Mesenchymal stem cell (in vitro differentiated cells and primary cell): ENCODE measurements at regions not wholly inside any gene's neighbourhood (a gene's known extent, or its start where the extent isn't known, plus 50 kb on each side); places are given as distances from the start of the nearest gene placed in this dataset.

ENCODE experiments used
- DNase-seq: peaks from one replicate; pipeline ENCODE4 v3.0.0-alpha.2; 2013
- H2AFZ ChIP-seq: one replicate; pipeline ENCODE4 v1.6.1; 2013; ENCODE audit warnings: low read depth, mild to moderate bottlenecking, control low read depth, inconsistent platforms, low read length, moderate library complexity
- H2AK5ac ChIP-seq: 2 replicates; pipeline ENCODE4 v1.6.1; 2013; ENCODE audit warnings: low read length, moderate library complexity, mild to moderate bottlenecking, inconsistent platforms; ENCODE audit not compliant: severe bottlenecking
- H2BK120ac ChIP-seq: one replicate; pipeline ENCODE4 v1.6.1; 2013; ENCODE audit warnings: low read depth, mild to moderate bottlenecking, inconsistent platforms, low read length, moderate library complexity
- H2BK12ac ChIP-seq, 2 experiments: one replicate each; pipeline ENCODE4 v1.6.1; 2013; ENCODE audit warnings: inconsistent platforms in 2 of 2, low read length in 2 of 2, mild to moderate bottlenecking in 2 of 2, moderate library complexity in 2 of 2, control low read depth in 1 of 2
- H2BK15ac ChIP-seq: one replicate; pipeline ENCODE4 v1.6.1; 2013; ENCODE audit warnings: mild to moderate bottlenecking, low read depth, inconsistent platforms; ENCODE audit not compliant: poor library complexity, severe bottlenecking
- H2BK5ac ChIP-seq: 2 replicates; pipeline ENCODE4 v1.6.1; 2013; ENCODE audit warnings: low read depth, mild to moderate bottlenecking, low read length, control low read depth, inconsistent platforms; ENCODE audit not compliant: poor library complexity, severe bottlenecking
- H3K14ac ChIP-seq, 2 experiments: one replicate each; pipeline ENCODE4 v1.6.1; 2013; ENCODE audit warnings: inconsistent platforms in 2 of 2, low read length in 2 of 2, control low read depth in 1 of 2, mild to moderate bottlenecking in 1 of 2, moderate library complexity in 1 of 2
- H3K18ac ChIP-seq, 2 experiments: one replicate each; pipeline ENCODE4 v1.6.1; 2013; ENCODE audit warnings: inconsistent platforms in 2 of 2, low read length in 2 of 2, control low read depth in 1 of 2, low read depth in 1 of 2, mild to moderate bottlenecking in 1 of 2
- H3K23ac ChIP-seq, 2 experiments: one replicate each; pipeline ENCODE4 v1.6.1; 2013; ENCODE audit warnings: inconsistent platforms in 2 of 2, low read length in 2 of 2, mild to moderate bottlenecking in 2 of 2, moderate library complexity in 2 of 2, control low read depth in 1 of 2
- H3K27ac ChIP-seq: 2 replicates; pipeline ENCODE4 v1.5.1; 2013; ENCODE audit warnings: mild to moderate bottlenecking, moderate library complexity, low read length, control low read depth, inconsistent platforms; ENCODE audit not compliant: poor library complexity, severe bottlenecking
- H3K27me3 ChIP-seq, 2 experiments: 2 replicates each; pipeline versions ENCODE4 v1.6.1 to v1.7.0; 2013; ENCODE audit warnings: low read length in 2 of 2, mild to moderate bottlenecking in 2 of 2, moderate library complexity in 2 of 2, control low read depth in 1 of 2, inconsistent platforms in 1 of 2; ENCODE audit not compliant: control insufficient read depth in 1 of 2, insufficient read depth in 1 of 2
- H3K36me3 ChIP-seq, 2 experiments: 2 replicates each; pipeline versions ENCODE4 v1.6.1 to v1.7.0; 2013; ENCODE audit warnings: low read length in 2 of 2, control low read depth in 1 of 2, inconsistent platforms in 1 of 2, low read depth in 1 of 2, mild to moderate bottlenecking in 1 of 2; ENCODE audit not compliant: insufficient read depth in 2 of 2, control insufficient read depth in 1 of 2
- H3K4ac ChIP-seq, 2 experiments: one replicate each; pipeline ENCODE4 v1.6.1; 2013; ENCODE audit warnings: inconsistent platforms in 2 of 2, low read length in 2 of 2, mild to moderate bottlenecking in 2 of 2, moderate library complexity in 2 of 2, control low read depth in 1 of 2, low read depth in 1 of 2
- H3K4me1 ChIP-seq: 2 replicates; pipeline ENCODE4 v1.6.1; 2013; ENCODE audit warnings: low read depth, low read length, control low read depth; ENCODE audit not compliant: control insufficient read depth, insufficient read depth
- H3K4me2 ChIP-seq: 2 replicates; pipeline ENCODE4 v1.6.1; 2013; ENCODE audit warnings: low read length, mild to moderate bottlenecking, inconsistent platforms; ENCODE audit not compliant: poor library complexity, severe bottlenecking
- H3K4me3 ChIP-seq, 2 experiments: 2 replicates each; pipeline versions ENCODE4 v1.5.1 to v1.7.0; 2013; ENCODE audit warnings: low read length in 2 of 2, mild to moderate bottlenecking in 2 of 2, control low read depth in 1 of 2, low read depth in 1 of 2; ENCODE audit not compliant: insufficient read depth in 1 of 2
- H3K79me1 ChIP-seq: replicated peaks from 2 replicates; pipeline ENCODE4 v1.6.1; 2013; ENCODE audit warnings: mild to moderate bottlenecking, control low read depth, low read length, inconsistent platforms; ENCODE audit not compliant: poor library complexity, severe bottlenecking
- H3K9ac ChIP-seq: 2 replicates; pipeline ENCODE4 v1.7.0; 2013; ENCODE audit warnings: mild to moderate bottlenecking, low read length, moderate library complexity
- H3K9me3 ChIP-seq: 2 replicates; pipeline ENCODE4 v1.7.0; 2013; ENCODE audit warnings: mild to moderate bottlenecking, low read length; ENCODE audit not compliant: control insufficient read depth
- H4K8ac ChIP-seq: one replicate; pipeline ENCODE4 v1.6.1; 2013; ENCODE audit warnings: inconsistent platforms, mild to moderate bottlenecking, low read length, moderate library complexity
- H4K91ac ChIP-seq: one replicate; pipeline ENCODE4 v1.6.1; 2013; ENCODE audit warnings: mild to moderate bottlenecking, low read length, inconsistent platforms
- WGBS: methylation state at CpG from one replicate; pipeline ENCODE4 v1.1.7; 2013; ENCODE audit warnings: mixed read lengths; 5-methylcytosine and 5-hydroxymethylcytosine counted together

- Histone ChIP-seq H2AK5ac (no peak overlapping the region), H3K36me3 (no peaks in the 10 kb centered on the region), H4K8ac (no peak overlapping the region), H3K27ac (no peak overlapping the region), H3K9ac (no peak overlapping the region), H2AFZ (no peak overlapping the region), H3K14ac (no peak overlapping the region), H4K91ac (no peak overlapping the region), H3K4me1 (no peaks in the 10 kb centered on the region), H3K79me1 (no peaks in the 10 kb centered on the region), H3K4me3 (no peak overlapping the region), H2BK15ac (no peak overlapping the region), H2BK5ac (no peak overlapping the region), H3K4me2 (no peak overlapping the region), H2BK12ac (no peak overlapping the region), H3K9me3 (peaks cover 2% of the 10 kb centered on the region), H3K23ac (no peak overlapping the region), H3K4ac (no peak overlapping the region), H2BK120ac (no peak overlapping the region), H3K27me3 (no peaks in the 10 kb centered on the region), H3K18ac (no peak overlapping the region)
- DNase-seq: no peak
- no CpG with 5 or more reads among the region's 3 CpGs for WGBS
Measured at GRCh38 chr4:171599628-171600027, 213.6 kb upstream of the GALNTL6 start.

GRCh38 chr4:171594293-171594692 is 218.9 kb upstream of the GALNTL6 start:
- Histone ChIP-seq H3K27me3 (no peaks in the 10 kb centered on the region), H3K18ac (no peak overlapping the region), H2BK12ac (no peak overlapping the region), H3K4me2 (no peak overlapping the region), H2BK15ac (no peak overlapping the region), H4K91ac (no peak overlapping the region), H3K9ac (no peak overlapping the region), H3K23ac (no peak overlapping the region), H3K4me1 (no peaks in the 10 kb centered on the region), H3K9me3 (peaks cover 2% of the 10 kb centered on the region), H4K8ac (no peak overlapping the region), H3K36me3 (no peaks in the 10 kb centered on the region), H3K4ac (no peak overlapping the region), H3K14ac (no peak overlapping the region), H2BK120ac (no peak overlapping the region), H2AK5ac (no peak overlapping the region), H3K79me1 (no peaks in the 10 kb centered on the region), H3K4me3 (no peak overlapping the region), H2BK5ac (no peak overlapping the region), H3K27ac (no peak overlapping the region), H2AFZ (no peak overlapping the region)
- 62% methylated on average over 4 of the region's 4 CpGs for WGBS
- no peak for DNase-seq

- no peaks in the 10 kb centered on the region for H3K36me3 ChIP-seq
- H3K9ac ChIP-seq: no peak overlapping the region
- no peak overlapping the region for H2BK120ac ChIP-seq
- no peaks in the 10 kb centered on the region for H3K27me3 ChIP-seq
- no peaks in the 10 kb centered on the region for H3K4me1 ChIP-seq
- H4K8ac ChIP-seq: no peak overlapping the region
- H2BK5ac ChIP-seq: no peak overlapping the region
- H3K18ac ChIP-seq: no peak overlapping the region
- H4K91ac ChIP-seq: no peak overlapping the region
- peaks cover 1% of the 10 kb centered on the region for H3K9me3 ChIP-seq
- H2AK5ac ChIP-seq: no peak overlapping the region
- no peak overlapping the region for H3K23ac ChIP-seq
- H2AFZ ChIP-seq: no peak overlapping the region
- no peak overlapping the region for H3K4ac ChIP-seq
- H3K4me2 ChIP-seq: no peak overlapping the region
- H3K14ac ChIP-seq: no peak overlapping the region
- H3K27ac ChIP-seq: no peak overlapping the region
- no peak overlapping the region for H2BK12ac ChIP-seq
- 41% methylated on average over 1 of the region's 2 CpGs for WGBS
- no peak for DNase-seq
- no peaks in the 10 kb centered on the region for H3K79me1 ChIP-seq
- H2BK15ac ChIP-seq: no peak overlapping the region
- H3K4me3 ChIP-seq: no peak overlapping the region
Measured at GRCh38 chr4:171590716-171591115, 222.5 kb upstream of the GALNTL6 start.

- 93% methylated on average over 3 of the region's 5 CpGs for WGBS
Measured at GRCh38 chr4:171588764-171589163, 224.4 kb upstream of the GALNTL6 start.

More at GRCh38 chr4:171588764-171589163, 224.4 kb upstream of the GALNTL6 start:
- Histone ChIP-seq H2BK120ac (no peak overlapping the region), H3K4me2 (no peak overlapping the region), H2BK5ac (no peak overlapping the region), H3K4me3 (no peak overlapping the region), H3K14ac (no peak overlapping the region), H3K4me1 (no peaks in the 10 kb centered on the region), H3K27ac (no peak overlapping the region), H3K36me3 (no peaks in the 10 kb centered on the region), H2BK12ac (no peak overlapping the region), H4K8ac (no peak overlapping the region), H3K79me1 (no peaks in the 10 kb centered on the region), H2AFZ (no peak overlapping the region), H3K9me3 (no peaks in the 10 kb centered on the region), H3K23ac (no peak overlapping the region), H2AK5ac (no peak overlapping the region), H3K18ac (no peak overlapping the region), H3K9ac (no peak overlapping the region), H3K4ac (no peak overlapping the region), H2BK15ac (no peak overlapping the region), H3K27me3 (no peaks in the 10 kb centered on the region), H4K91ac (no peak overlapping the region)
- no peak for DNase-seq
